Spleen (tissue), 11 donors: ENCODE measurements at regions not wholly inside any gene's neighbourhood (a gene's known extent, or its start where the extent isn't known, plus 50 kb on each side); places are given as distances from the start of the nearest gene placed in this dataset.

Experiments used
- DNase-seq: peaks from one replicate; pipeline ENCODE4 v3.0.0-alpha.2; 2020
- H3K27ac ChIP-seq, 8 donors: fragments of 200-600 bp; sonication (generic) in 7 of 8; 1 replicate in 4 of 8; 2 replicates in 4 of 8; pipeline versions ENCODE4 v1.5.0 to v1.8.0; 2016 to 2021; ENCODE audit warnings: inconsistent platforms in 4 of 8, mild to moderate bottlenecking in 4 of 8, moderate library complexity in 1 of 8
- H3K27me3 ChIP-seq, 7 donors: fragments of 200-600 bp; sonication (generic) in 6 of 7; replicated peaks in 1 of 7; 1 replicate in 4 of 7; 2 replicates in 3 of 7; pipeline versions ENCODE4 v1.5.0 to v1.8.0; 2016 to 2021; ENCODE audit warnings: inconsistent platforms in 3 of 7, mild to moderate bottlenecking in 1 of 7
- H3K36me3 ChIP-seq, 6 donors: fragments of 200-600 bp; sonication (generic) in 5 of 6; 1 replicate in 4 of 6; 2 replicates in 2 of 6; pipeline versions ENCODE4 v1.5.0 to v1.8.0; 2016 to 2021; ENCODE audit warnings: inconsistent platforms in 2 of 6
- H3K4me1 ChIP-seq, 6 donors: fragments of 200-600 bp; sonication (generic) in 5 of 6; 1 replicate in 3 of 6; 2 replicates in 3 of 6; pipeline versions ENCODE4 v1.5.0 to v1.8.0; 2016 to 2021; ENCODE audit warnings: inconsistent platforms in 3 of 6
- H3K4me3 ChIP-seq, 8 donors: fragments of 200-600 bp; sonication (generic) in 7 of 8; 1 replicate in 4 of 8; 2 replicates in 4 of 8; pipeline versions ENCODE4 v1.5.0 to v1.8.0; 2016 to 2021; ENCODE audit warnings: inconsistent platforms in 4 of 8, mild to moderate bottlenecking in 4 of 8, moderate library complexity in 2 of 8
- H3K9me3 ChIP-seq, 8 donors: fragments of 200-600 bp; sonication (generic) in 7 of 8; 1 replicate in 4 of 8; 2 replicates in 4 of 8; pipeline versions ENCODE4 v1.5.0 to v1.8.0; 2016 to 2021; ENCODE audit warnings: inconsistent platforms in 4 of 8
- CTCF ChIP-seq, 11 experiments: fragments of 200-600 bp in 7 of 11; fragments of 450-650 bp in 4 of 11; sonication (generic) in 4 of 11; IDR thresholded peaks in 8 of 11; conservative IDR thresholded peaks in 3 of 11; 1 replicate in 7 of 11; 2 replicates in 4 of 11; pipeline versions ENCODE4 v1.4.0 to v1.8.0; 2016 to 2021; ENCODE audit warnings: antibody characterized with exemption in 11 of 11, inconsistent platforms in 4 of 11, mild to moderate bottlenecking in 1 of 11
- POLR2A ChIP-seq, 3 donors: fragments of 450-650 bp; IDR thresholded peaks; one replicate each; pipeline ENCODE4 v1.5.1; 2017; ENCODE audit warnings: antibody characterized with exemption in 3 of 3, mild to moderate bottlenecking in 1 of 3
- POLR2AphosphoS5 ChIP-seq, 3 donors: sonication (generic); formaldehyde crosslinking; IDR thresholded peaks; one replicate each; pipeline ENCODE4 v1.5.1; 2017; ENCODE audit warnings: antibody characterized with exemption in 3 of 3
- WGBS, 5 donors: extraction: QIAGEN DNeasy Blood & Tissue Kit in 3 of 5; methylation state at CpG; one replicate each; pipeline versions ENCODE4 v1.1.5 to v1.1.7; 2013 to 2018; 5-methylcytosine and 5-hydroxymethylcytosine counted together
- intact Hi-C: fragments of 100-400 bp; cut with DNase I; formaldehyde crosslinking; loops from one replicate; pipeline ENCODE4 v1.15.0; 2023; ENCODE audit warnings: low total_unique reads
- donor health status: healthy with polysubstance abuse.
- donor health status: DM: no; HTN: no; CAD: no; lungs with moderate emphysema.
- donor health status: DM: no; HTN: no; CAD: no.
- donor health status: Bipolar disorder and iron deficiency.
- donor health status: healthy.
- donor health status: DM: no; HTN: no; CAD: no.
- donor health status: DM: yes; HTN: yes; CAD: no.

GRCh38 chr15:70435872-70436271 is 327.5 kb downstream of the UACA start:
- TF ChIP-seq POLR2AphosphoS5 (IDR thresholded peaks at IDR 0.05) (no peak), CTCF (IDR thresholded peaks at IDR 0.05 in 8 of 11, conservative IDR thresholded peaks at IDR 0.05 in 3 of 11) (no peak), POLR2A (IDR thresholded peaks at IDR 0.05) (no peak)
- no peak for DNase-seq
- Histone ChIP-seq H3K27ac (peak overlapping the region in 4 of 8 donors; percentile 22 to 60 (median 38)), H3K9me3 (no peaks in the 10 kb centered on the region), H3K4me1 (peaks cover 12 to 27% (median 19%) of the 10 kb centered on the region in 6 donors), H3K36me3 (no peaks in the 10 kb centered on the region), H3K27me3 (peaks cover 0 to 13% (median 0%) of the 10 kb centered on the region in 7 donors), H3K4me3 (peak overlapping the region in 1 of 8 donors; percentile 23)
- 67 to 76% (median 68%) methylated on average over 2 of the region's 2 CpGs for WGBS, 5 donors
- intact Hi-C loops: no loop called here

DNA sequence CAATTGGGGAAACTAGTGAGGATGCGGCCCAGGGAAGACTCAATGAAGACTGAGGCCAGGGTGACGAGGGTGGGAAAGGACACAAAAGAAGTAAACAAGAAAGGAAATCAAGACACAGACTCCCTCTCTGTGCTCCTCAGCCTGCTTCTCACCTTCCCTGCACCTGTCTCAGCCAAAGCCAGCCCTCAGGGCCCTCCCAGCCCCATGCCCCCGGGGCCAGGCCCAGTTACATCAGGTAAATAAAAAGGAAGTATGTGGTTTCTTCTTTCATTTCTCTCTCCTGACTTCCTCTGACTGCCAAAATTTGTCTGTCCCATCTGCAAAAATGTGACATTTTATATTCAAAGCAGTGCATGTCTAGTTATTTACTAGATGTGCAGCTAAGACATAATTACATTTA is 328.0 kb downstream of the UACA start:
- Histone ChIP-seq H3K27me3 (peaks cover 0 to 13% (median 0%) of the 10 kb centered on the region in 7 donors), H3K4me3 (peak overlapping the region in 1 of 8 donors; percentile 23), H3K27ac (peak overlapping the region in 5 of 8 donors; percentile 1 to 60 (median 42)), H3K36me3 (no peaks in the 10 kb centered on the region), H3K4me1 (peaks cover 12 to 27% (median 19%) of the 10 kb centered on the region in 6 donors), H3K9me3 (no peaks in the 10 kb centered on the region)
- TF ChIP-seq POLR2A (IDR thresholded peaks at IDR 0.05): no peak
- peak in 1 of 3 donors; percentile 72 for TF ChIP-seq POLR2AphosphoS5 (IDR thresholded peaks at IDR 0.05)
- DNase-seq: peak; percentile 88
- WGBS, 5 donors: 38 to 55% (median 40%) methylated on average over 3 of the region's 3 CpGs
- intact Hi-C loops: no loop called here

GRCh38 chr15:70433586-70434324 is 329.6 kb downstream of the UACA start:
- Histone ChIP-seq H3K36me3 (no peaks in the 10 kb centered on the region), H3K27ac (peak overlapping the region in 1 of 8 donors; percentile 27), H3K4me1 (peaks cover 12 to 27% (median 19%) of the 10 kb centered on the region in 6 donors), H3K27me3 (peaks cover 0 to 13% (median 0%) of the 10 kb centered on the region in 7 donors), H3K9me3 (peaks cover 0 to 9% (median 3%) of the 10 kb centered on the region in 8 donors), H3K4me3 (no peak overlapping the region)
- no peak for DNase-seq
- 72 to 79% (median 78%) methylated on average over 19 of the region's 19 CpGs for WGBS, 5 donors
- intact Hi-C loops: no loop called here
- TF ChIP-seq POLR2AphosphoS5 (IDR thresholded peaks at IDR 0.05) (no peak), CTCF (IDR thresholded peaks at IDR 0.05 in 8 of 11, conservative IDR thresholded peaks at IDR 0.05 in 3 of 11) (no peak), POLR2A (IDR thresholded peaks at IDR 0.05) (no peak)

GRCh38 chr15:70432924-70433495 is 330.3 kb downstream of the UACA start:
- intact Hi-C loops: no loop called here
- TF ChIP-seq POLR2AphosphoS5 (IDR thresholded peaks at IDR 0.05) (no peak), CTCF (IDR thresholded peaks at IDR 0.05 in 8 of 11, conservative IDR thresholded peaks at IDR 0.05 in 3 of 11) (no peak), POLR2A (IDR thresholded peaks at IDR 0.05) (no peak)
- peaks cover 12 to 27% (median 19%) of the 10 kb centered on the region in 6 donors for H3K4me1 ChIP-seq
- no peaks in the 10 kb centered on the region for H3K36me3 ChIP-seq
- no peak for DNase-seq
- H3K27me3 ChIP-seq: peaks cover 0 to 13% (median 0%) of the 10 kb centered on the region in 7 donors
- no peak overlapping the region for H3K4me3 ChIP-seq
- H3K27ac ChIP-seq: no peak overlapping the region
- WGBS, 5 donors: 78 to 92% (median 84%) methylated on average over 8 of the region's 8 CpGs
- H3K9me3 ChIP-seq: peaks cover 0 to 12% (median 4%) of the 10 kb centered on the region in 8 donors
